ENCODE measurements at regions not wholly inside any gene's neighbourhood (a gene's known extent, or its start where the extent isn't known, plus 50 kb on each side); places are given as distances from the start of the nearest gene placed in this dataset.

DNA sequence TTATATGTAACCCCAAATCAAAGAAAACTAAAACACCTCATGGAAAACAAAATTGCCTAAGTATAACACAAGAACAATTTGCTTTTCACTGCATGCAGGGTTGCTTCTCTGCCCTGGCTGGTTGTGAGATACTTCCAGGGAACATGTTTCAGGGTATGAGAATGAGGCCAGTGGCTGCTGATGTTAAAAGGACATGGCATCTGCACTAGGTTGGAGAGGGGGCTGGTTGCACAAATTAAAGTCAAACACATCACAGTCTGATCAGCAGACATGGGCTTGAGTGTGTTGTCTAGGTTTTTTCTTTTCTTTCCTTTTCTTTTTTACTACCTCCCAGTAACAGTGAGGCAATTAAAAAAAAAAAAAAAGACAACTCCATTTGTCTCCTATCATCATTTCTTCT is 374.9 kb downstream of the MCTP2 start:
- H3K9me2 ChIP-seq: no peaks in the 10 kb centered on the region
- H3K4me2 ChIP-seq: no peak overlapping the region
- H3K9me3 ChIP-seq: no peaks in the 10 kb centered on the region
- DNase-seq: no peak
- ChIA-PET POLR2A (no interaction called here), CTCF (interaction anchor here (1.4 kb wide), 1 partner anchor 194 kb away, joined by 4 read pairs; no protein-coding TSS in a partner anchor)
- H2AFZ ChIP-seq (ENCODE audit: low read depth): no peak overlapping the region
- H3K79me2 ChIP-seq (ENCODE audit: insufficient read depth): no peaks in the 10 kb centered on the region
- no peaks in the 10 kb centered on the region for H3F3A ChIP-seq (replicated peaks; ENCODE audit: insufficient read depth)
- H3K36me3 ChIP-seq (replicated peaks in 1 of 2; ENCODE audit: control insufficient read depth in 1 of 2, insufficient read depth in 2 of 2, low read length in 1 of 2): no peaks in the 10 kb centered on the region
- no peaks in the 10 kb centered on the region; a peak in 2 of 4 replicates for H3K4me1 ChIP-seq (ENCODE audit: control insufficient read depth in 1 of 2, insufficient read depth in 2 of 2, low read depth in 1 of 2, low read length in 1 of 2)
- no peaks in the 10 kb centered on the region for H4K20me1 ChIP-seq (ENCODE audit: insufficient read depth)
- no peak overlapping the region for H3K27ac ChIP-seq (ENCODE audit: low read depth in 2 of 2, low read length in 1 of 2)
- TF ChIP-seq NFIC (IDR thresholded peaks at IDR 0.05; ENCODE audit: borderline replicate concordance): no peak
- TF ChIP-seq, protein P1, sequence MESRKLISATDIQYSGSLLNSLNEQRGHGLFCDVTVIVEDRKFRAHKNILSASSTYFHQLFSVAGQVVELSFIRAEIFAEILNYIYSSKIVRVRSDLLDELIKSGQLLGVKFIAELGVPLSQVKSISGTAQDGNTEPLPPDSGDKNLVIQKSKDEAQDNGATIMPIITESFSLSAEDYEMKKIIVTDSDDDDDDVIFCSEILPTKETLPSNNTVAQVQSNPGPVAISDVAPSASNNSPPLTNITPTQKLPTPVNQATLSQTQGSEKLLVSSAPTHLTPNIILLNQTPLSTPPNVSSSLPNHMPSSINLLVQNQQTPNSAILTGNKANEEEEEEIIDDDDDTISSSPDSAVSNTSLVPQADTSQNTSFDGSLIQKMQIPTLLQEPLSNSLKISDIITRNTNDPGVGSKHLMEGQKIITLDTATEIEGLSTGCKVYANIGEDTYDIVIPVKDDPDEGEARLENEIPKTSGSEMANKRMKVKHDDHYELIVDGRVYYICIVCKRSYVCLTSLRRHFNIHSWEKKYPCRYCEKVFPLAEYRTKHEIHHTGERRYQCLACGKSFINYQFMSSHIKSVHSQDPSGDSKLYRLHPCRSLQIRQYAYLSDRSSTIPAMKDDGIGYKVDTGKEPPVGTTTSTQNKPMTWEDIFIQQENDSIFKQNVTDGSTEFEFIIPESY (IDR thresholded peaks at IDR 0.05; ENCODE audit: borderline replicate concordance, low read depth): no peak
- no peak for TF ChIP-seq EZH2phosphoT487 (IDR thresholded peaks at IDR 0.05; ENCODE audit: borderline replicate concordance, low read depth)
- no peak for TF ChIP-seq NRF1 (IDR thresholded peaks at IDR 0.05; ENCODE audit: low read depth, low read length)
- no peak for TF ChIP-seq TAF1 (IDR thresholded peaks at IDR 0.05; ENCODE audit: borderline replicate concordance, low read depth, low read length)
- TF ChIP-seq GABPA (IDR thresholded peaks at IDR 0.05; ENCODE audit: low read depth): no peak
- TF ChIP-seq, protein P2, sequence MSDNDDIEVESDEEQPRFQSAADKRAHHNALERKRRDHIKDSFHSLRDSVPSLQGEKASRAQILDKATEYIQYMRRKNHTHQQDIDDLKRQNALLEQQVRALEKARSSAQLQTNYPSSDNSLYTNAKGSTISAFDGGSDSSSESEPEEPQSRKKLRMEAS (IDR thresholded peaks at IDR 0.05; ENCODE audit: low read depth): no peak
- no peak for TF ChIP-seq POLR2AphosphoS5 (IDR thresholded peaks at IDR 0.05; ENCODE audit: low read depth, low read length)
- TF ChIP-seq, protein P3, sequence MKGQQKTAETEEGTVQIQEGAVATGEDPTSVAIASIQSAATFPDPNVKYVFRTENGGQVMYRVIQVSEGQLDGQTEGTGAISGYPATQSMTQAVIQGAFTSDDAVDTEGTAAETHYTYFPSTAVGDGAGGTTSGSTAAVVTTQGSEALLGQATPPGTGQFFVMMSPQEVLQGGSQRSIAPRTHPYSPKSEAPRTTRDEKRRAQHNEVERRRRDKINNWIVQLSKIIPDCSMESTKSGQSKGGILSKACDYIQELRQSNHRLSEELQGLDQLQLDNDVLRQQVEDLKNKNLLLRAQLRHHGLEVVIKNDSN (IDR thresholded peaks at IDR 0.05; ENCODE audit: borderline replicate concordance, low read depth): no peak
- TF ChIP-seq, protein P4, sequence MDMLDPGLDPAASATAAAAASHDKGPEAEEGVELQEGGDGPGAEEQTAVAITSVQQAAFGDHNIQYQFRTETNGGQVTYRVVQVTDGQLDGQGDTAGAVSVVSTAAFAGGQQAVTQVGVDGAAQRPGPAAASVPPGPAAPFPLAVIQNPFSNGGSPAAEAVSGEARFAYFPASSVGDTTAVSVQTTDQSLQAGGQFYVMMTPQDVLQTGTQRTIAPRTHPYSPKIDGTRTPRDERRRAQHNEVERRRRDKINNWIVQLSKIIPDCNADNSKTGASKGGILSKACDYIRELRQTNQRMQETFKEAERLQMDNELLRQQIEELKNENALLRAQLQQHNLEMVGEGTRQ (IDR thresholded peaks at IDR 0.05; ENCODE audit: borderline replicate concordance, low read depth, low read length): no peak
- no peak for TF ChIP-seq GATA2 (CRISPR knock-in tag; IDR thresholded peaks at IDR 0.05)
- TF ChIP-seq JUND (IDR thresholded peaks at IDR 0.05): no peak
- TF ChIP-seq CHD2 (IDR thresholded peaks at IDR 0.05; ENCODE audit: low read length, partially characterized antibody): no peak
- no peak for TF ChIP-seq TCF12 (IDR thresholded peaks at IDR 0.05)
- no peak for TF ChIP-seq ELF1 (IDR thresholded peaks at IDR 0.05)
- TF ChIP-seq SIN3A (IDR thresholded peaks at IDR 0.05; ENCODE audit: borderline replicate concordance, low read depth, low read length): no peak
- TF ChIP-seq FOXJ3 (CRISPR knock-in tag; IDR thresholded peaks at IDR 0.05): no peak
- no peak for TF ChIP-seq SMC3 (IDR thresholded peaks at IDR 0.05; ENCODE audit: low read depth, low read length)
- no peak for TF ChIP-seq MEF2A (IDR thresholded peaks at IDR 0.05; ENCODE audit: borderline replicate concordance, low read depth)
- H3K4me3 ChIP-seq (ENCODE audit: low read depth in 2 of 2, low read length in 1 of 2): no peak overlapping the region
- no peaks in the 10 kb centered on the region for H3K27me3 ChIP-seq (ENCODE audit: insufficient read depth)
- H3K9ac ChIP-seq: no peak overlapping the region
